A673 (cell line): ENCODE measurements at regions not wholly inside any gene's neighbourhood (a gene's known extent, or its start where the extent isn't known, plus 50 kb on each side); places are given as distances from the start of the nearest gene placed in this dataset.

Source experiments
- EZH2 ChIP-seq: fragments of 200-600 bp; sonication (generic); IDR thresholded peaks from 2 replicates; pipeline ENCODE4 v1.6.1; 2017; ENCODE audit warnings: borderline replicate concordance, low read depth, mild to moderate bottlenecking, mixed read lengths, antibody characterized with exemption, low read length; ENCODE audit not compliant: poor library complexity, severe bottlenecking
- TF ChIP-seq, protein P1 (sequence below): fragments of 300-800, 200-600 bp; sonication (generic); conservative IDR thresholded peaks from 2 replicates; pipeline ENCODE4 v1.5.1; 2017; ENCODE audit warnings: low read depth, mild to moderate bottlenecking, antibody characterized with exemption, low read length, moderate library complexity, mixed read lengths

GRCh38 chr3:78088006-78088405, 1048.1 kb downstream of the ROBO2 start:
- TF ChIP-seq, protein P1, sequence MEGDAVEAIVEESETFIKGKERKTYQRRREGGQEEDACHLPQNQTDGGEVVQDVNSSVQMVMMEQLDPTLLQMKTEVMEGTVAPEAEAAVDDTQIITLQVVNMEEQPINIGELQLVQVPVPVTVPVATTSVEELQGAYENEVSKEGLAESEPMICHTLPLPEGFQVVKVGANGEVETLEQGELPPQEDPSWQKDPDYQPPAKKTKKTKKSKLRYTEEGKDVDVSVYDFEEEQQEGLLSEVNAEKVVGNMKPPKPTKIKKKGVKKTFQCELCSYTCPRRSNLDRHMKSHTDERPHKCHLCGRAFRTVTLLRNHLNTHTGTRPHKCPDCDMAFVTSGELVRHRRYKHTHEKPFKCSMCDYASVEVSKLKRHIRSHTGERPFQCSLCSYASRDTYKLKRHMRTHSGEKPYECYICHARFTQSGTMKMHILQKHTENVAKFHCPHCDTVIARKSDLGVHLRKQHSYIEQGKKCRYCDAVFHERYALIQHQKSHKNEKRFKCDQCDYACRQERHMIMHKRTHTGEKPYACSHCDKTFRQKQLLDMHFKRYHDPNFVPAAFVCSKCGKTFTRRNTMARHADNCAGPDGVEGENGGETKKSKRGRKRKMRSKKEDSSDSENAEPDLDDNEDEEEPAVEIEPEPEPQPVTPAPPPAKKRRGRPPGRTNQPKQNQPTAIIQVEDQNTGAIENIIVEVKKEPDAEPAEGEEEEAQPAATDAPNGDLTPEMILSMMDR: no peak
- no peak for TF ChIP-seq EZH2
